A673 (cell line): ENCODE measurements at regions not wholly inside any gene's neighbourhood (a gene's known extent, or its start where the extent isn't known, plus 50 kb on each side); places are given as distances from the start of the nearest gene placed in this dataset.

Experiments used
- BruUV-seq: library from RNA; stranded (reverse); fragments of 400-500 nt; replicated peaks from 2 replicates; lab custom pipeline; 2021; lab: Mats Ljungman, UMichigan
- CTCF ChIA-PET: fragments of 300-600 bp; sonication (Branson Sonifier 250); formaldehyde crosslinking; loops from one replicate; lab custom pipeline; 2022; ENCODE audit warnings: antibody characterized with exemption; lab: Charles Lee
- POLR2A ChIA-PET: fragments of 300-600 bp; sonication (Branson Sonifier 250); formaldehyde crosslinking; loops from one replicate; lab custom pipeline; 2022; ENCODE audit warnings: antibody characterized with exemption; ENCODE audit not compliant: low non-redundant PET; lab: Charles Lee
- DNase-seq: peaks from one replicate; pipeline ENCODE4 v3.0.0-alpha.2; 2015; ENCODE audit warnings: low spot score
- H3K27ac ChIP-seq: fragments of 200-600 bp; sonication (generic); 2 replicates; pipeline ENCODE4 v1.5.1; 2016; ENCODE audit warnings: mixed run types, low read depth, mild to moderate bottlenecking, mixed read lengths, antibody characterized with exemption, low read length; ENCODE audit not compliant: poor library complexity, severe bottlenecking
- H3K27me3 ChIP-seq: fragments of 200-600 bp; sonication (generic); replicated peaks from 2 replicates; pipeline ENCODE4 v1.6.1; 2017; ENCODE audit warnings: mixed run types, low read depth, mild to moderate bottlenecking, mixed read lengths, antibody characterized with exemption, low read length; ENCODE audit not compliant: insufficient read depth, poor library complexity
- H3K36me3 ChIP-seq: fragments of 200-600 bp; sonication (generic); 2 replicates; pipeline ENCODE4 v1.6.1; 2016; ENCODE audit warnings: mixed run types, mild to moderate bottlenecking, mixed read lengths, antibody characterized with exemption, low read length; ENCODE audit not compliant: insufficient read depth, poor library complexity, severe bottlenecking
- H3K4me1 ChIP-seq: fragments of 200-600 bp; sonication (generic); 2 replicates; pipeline ENCODE4 v1.6.1; 2017; ENCODE audit warnings: mixed run types, mild to moderate bottlenecking, mixed read lengths, antibody characterized with exemption, low read length; ENCODE audit not compliant: insufficient read depth, poor library complexity, severe bottlenecking
- H3K4me3 ChIP-seq: fragments of 200-600 bp; sonication (generic); 2 replicates; pipeline ENCODE4 v1.5.1; 2016; ENCODE audit warnings: low read depth, mixed run types, mild to moderate bottlenecking, mixed read lengths, low read length; ENCODE audit not compliant: poor library complexity, severe bottlenecking
- H3K9me3 ChIP-seq: fragments of 200-600 bp; sonication (generic); 2 replicates; pipeline ENCODE4 v1.6.1; 2016; ENCODE audit warnings: mixed run types, low read depth, mild to moderate bottlenecking, mixed read lengths, antibody characterized with exemption, low read length; ENCODE audit not compliant: poor library complexity, severe bottlenecking
- EZH2 ChIP-seq: fragments of 200-600 bp; sonication (generic); IDR thresholded peaks from 2 replicates; pipeline ENCODE4 v1.6.1; 2017; ENCODE audit warnings: borderline replicate concordance, low read depth, mild to moderate bottlenecking, mixed read lengths, antibody characterized with exemption, low read length; ENCODE audit not compliant: poor library complexity, severe bottlenecking
- intact Hi-C: fragments of 100-400 bp; cut with micrococcal nuclease; formaldehyde crosslinking; loops from one replicate; pipeline ENCODE4 v1.10.0; 2022; ENCODE audit not compliant: unreplicated experiment
- TF ChIP-seq, protein P1 (sequence below): fragments of 300-800, 200-600 bp; sonication (generic); conservative IDR thresholded peaks from 2 replicates; pipeline ENCODE4 v1.5.1; 2017; ENCODE audit warnings: low read depth, mild to moderate bottlenecking, antibody characterized with exemption, low read length, moderate library complexity, mixed read lengths

DNA sequence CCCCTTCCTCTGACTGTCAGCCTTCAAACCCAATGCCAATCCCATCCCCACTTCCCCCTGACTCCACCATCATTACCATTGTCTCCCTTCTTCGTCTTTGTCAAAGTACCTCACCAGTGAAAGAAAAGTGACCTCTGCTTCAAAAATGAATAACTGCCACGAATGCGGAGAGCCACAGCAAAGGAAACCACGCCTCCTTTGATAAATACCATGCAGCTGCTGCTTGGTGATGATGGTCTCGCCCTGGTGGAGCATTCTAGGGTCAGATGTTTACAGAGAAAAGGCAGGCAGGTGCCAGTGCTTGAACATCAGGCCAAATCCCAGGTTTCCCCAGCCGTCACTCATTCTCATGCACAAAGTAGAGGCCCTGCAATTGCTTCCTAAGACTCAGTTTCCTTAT is 162.2 kb downstream of the BCL11A start:
- H3K36me3 ChIP-seq, result no peaks in the 10 kb centered on the region
- no peak overlapping the region for H3K4me3 ChIP-seq
- BruUV-seq, result no TSS peak
- POLR2A ChIA-PET, result no interaction called here
- no peaks in the 10 kb centered on the region for H3K9me3 ChIP-seq
- CTCF ChIA-PET, result no interaction called here
- peaks cover 58% of the 10 kb centered on the region for H3K27me3 ChIP-seq
- H3K27ac ChIP-seq, result no peak overlapping the region
- intact Hi-C loops, result no loop called here
- no peak for DNase-seq
- no peaks in the 10 kb centered on the region for H3K4me1 ChIP-seq
- TF ChIP-seq, protein P1, sequence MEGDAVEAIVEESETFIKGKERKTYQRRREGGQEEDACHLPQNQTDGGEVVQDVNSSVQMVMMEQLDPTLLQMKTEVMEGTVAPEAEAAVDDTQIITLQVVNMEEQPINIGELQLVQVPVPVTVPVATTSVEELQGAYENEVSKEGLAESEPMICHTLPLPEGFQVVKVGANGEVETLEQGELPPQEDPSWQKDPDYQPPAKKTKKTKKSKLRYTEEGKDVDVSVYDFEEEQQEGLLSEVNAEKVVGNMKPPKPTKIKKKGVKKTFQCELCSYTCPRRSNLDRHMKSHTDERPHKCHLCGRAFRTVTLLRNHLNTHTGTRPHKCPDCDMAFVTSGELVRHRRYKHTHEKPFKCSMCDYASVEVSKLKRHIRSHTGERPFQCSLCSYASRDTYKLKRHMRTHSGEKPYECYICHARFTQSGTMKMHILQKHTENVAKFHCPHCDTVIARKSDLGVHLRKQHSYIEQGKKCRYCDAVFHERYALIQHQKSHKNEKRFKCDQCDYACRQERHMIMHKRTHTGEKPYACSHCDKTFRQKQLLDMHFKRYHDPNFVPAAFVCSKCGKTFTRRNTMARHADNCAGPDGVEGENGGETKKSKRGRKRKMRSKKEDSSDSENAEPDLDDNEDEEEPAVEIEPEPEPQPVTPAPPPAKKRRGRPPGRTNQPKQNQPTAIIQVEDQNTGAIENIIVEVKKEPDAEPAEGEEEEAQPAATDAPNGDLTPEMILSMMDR, result no peak
- no peak for TF ChIP-seq EZH2

GRCh38 chr2:60386436-60386835 is 167.0 kb downstream of the BCL11A start:
- Histone ChIP-seq H3K4me1 (no peaks in the 10 kb centered on the region), H3K27me3 (peaks cover 52% of the 10 kb centered on the region), H3K36me3 (no peaks in the 10 kb centered on the region), H3K9me3 (no peaks in the 10 kb centered on the region), H3K27ac (no peak overlapping the region), H3K4me3 (no peak overlapping the region)
- no TSS peak for BruUV-seq
- CTCF ChIA-PET, result interaction anchor here (0.6 kb wide), 1 partner anchor 1529 kb away, joined by 5 read pairs; no protein-coding TSS in a partner anchor
- TF ChIP-seq EZH2, result no peak
- TF ChIP-seq, protein P1, result no peak
- POLR2A ChIA-PET, result no interaction called here
- DNase-seq, result no peak
- intact Hi-C loops, result no loop called here

DNA sequence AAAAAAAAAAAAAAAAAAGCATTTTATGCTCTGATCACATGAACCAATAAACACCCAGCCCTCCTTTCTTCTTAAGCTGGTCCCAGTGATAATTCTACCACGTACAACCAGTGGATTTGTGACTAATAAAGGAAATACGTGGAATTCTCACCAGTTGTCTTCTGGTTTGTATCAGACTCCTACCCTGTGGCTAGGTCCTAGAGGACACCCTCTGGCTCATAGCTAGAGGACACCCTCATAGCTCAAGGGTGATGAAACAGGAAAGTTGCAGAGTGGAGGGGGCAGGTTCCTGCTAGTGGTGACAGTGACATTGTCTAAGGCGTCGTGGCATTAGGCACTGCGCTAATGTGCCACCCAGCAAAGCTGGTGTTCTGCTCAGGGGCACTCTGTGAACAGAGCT is 167.8 kb downstream of the BCL11A start:
- Histone ChIP-seq H3K36me3 (no peaks in the 10 kb centered on the region), H3K4me1 (no peaks in the 10 kb centered on the region), H3K27ac (no peak overlapping the region), H3K4me3 (no peak overlapping the region), H3K9me3 (no peaks in the 10 kb centered on the region), H3K27me3 (peaks cover 56% of the 10 kb centered on the region)
- TF ChIP-seq, protein P1, result no peak
- TF ChIP-seq EZH2, result no peak
- no peak for DNase-seq
- CTCF ChIA-PET, result interaction anchor here (0.6 kb wide), 1 partner anchor 1528 kb away, joined by 5 read pairs; no protein-coding TSS in a partner anchor
- no TSS peak for BruUV-seq
- intact Hi-C loops, result no loop called here
- POLR2A ChIA-PET, result no interaction called here
